ENCODE measurements at regions not wholly inside any gene's neighbourhood (a gene's known extent, or its start where the extent isn't known, plus 50 kb on each side); places are given as distances from the start of the nearest gene placed in this dataset.

DNA sequence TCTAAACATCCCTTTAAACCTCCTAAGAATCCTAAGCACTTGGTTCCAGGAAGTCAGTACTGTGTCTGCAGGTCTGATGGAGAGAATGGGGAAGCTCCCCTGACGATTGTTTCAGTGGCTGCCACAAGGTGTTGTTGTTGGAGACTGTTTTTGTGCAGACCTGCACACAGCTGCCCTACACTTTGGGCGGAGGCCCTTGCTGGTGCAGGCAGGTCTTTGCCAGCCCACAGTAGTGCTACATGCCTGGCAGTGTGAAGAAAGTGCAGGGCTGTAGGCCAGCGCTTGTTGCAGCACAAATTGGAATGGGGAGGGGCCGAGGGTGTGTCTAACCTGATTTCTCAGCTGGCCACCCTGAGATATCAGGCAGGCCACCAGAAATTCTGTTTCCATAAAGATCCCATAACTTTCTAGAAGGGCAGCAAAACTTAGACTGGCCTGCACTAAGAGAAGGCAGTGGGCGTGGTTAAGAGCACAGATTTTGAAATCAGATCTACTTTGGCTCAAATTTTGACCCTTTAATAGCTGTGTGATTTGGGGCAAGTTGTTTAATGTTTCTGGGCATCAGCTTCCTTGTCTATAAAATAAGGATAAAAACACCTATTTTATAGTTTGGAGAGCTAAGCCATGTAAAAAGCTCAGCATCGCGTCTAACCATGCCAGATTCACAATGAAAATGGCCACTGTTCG, 83.7 kb upstream of the SLC1A4 start:
- TF ChIP-seq, protein P1, sequence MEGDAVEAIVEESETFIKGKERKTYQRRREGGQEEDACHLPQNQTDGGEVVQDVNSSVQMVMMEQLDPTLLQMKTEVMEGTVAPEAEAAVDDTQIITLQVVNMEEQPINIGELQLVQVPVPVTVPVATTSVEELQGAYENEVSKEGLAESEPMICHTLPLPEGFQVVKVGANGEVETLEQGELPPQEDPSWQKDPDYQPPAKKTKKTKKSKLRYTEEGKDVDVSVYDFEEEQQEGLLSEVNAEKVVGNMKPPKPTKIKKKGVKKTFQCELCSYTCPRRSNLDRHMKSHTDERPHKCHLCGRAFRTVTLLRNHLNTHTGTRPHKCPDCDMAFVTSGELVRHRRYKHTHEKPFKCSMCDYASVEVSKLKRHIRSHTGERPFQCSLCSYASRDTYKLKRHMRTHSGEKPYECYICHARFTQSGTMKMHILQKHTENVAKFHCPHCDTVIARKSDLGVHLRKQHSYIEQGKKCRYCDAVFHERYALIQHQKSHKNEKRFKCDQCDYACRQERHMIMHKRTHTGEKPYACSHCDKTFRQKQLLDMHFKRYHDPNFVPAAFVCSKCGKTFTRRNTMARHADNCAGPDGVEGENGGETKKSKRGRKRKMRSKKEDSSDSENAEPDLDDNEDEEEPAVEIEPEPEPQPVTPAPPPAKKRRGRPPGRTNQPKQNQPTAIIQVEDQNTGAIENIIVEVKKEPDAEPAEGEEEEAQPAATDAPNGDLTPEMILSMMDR (IDR thresholded peaks at IDR 0.05; ENCODE audit: borderline replicate concordance, extremely low read depth, low read length, poor library complexity, severe bottlenecking), result no peak
- TF ChIP-seq EZH2 (IDR thresholded peaks at IDR 0.05; ENCODE audit: borderline replicate concordance, low read depth, low read length, severe bottlenecking), result no peak
- H3K4me2 ChIP-seq (ENCODE audit: insufficient read depth, low read length), result no peak overlapping the region

DNA sequence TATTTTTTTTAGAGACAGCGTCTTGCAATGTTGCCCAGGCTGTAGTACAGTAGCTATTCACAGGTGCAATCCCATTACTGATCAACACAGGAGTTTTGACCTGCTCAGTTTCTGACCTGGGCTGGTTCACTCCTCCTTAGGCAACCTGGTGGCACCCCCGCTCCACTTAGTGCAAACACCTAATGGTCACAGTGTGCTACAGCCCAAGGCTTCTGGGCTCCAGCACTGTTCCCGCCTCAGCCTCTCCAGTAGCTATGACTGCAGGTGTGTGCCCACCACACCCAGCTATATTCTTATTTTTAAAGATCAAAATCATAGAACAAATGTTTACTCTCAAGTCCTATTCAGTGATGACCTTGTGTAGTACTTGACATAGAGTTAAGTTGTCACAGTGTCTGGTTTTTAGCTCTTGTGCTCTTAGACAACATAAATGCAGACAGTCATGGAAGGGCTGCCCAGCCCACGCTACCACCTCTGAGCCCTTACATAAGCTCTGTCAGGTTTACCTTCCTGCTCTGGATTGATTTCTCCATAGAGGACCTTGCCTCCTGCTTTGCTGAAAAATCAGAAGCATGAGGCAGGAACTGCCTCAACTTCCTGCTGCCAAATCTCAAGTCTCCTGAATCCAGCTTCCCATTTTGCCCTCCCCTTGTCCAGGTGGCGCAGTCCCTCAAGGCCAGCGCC, 82.2 kb upstream of the SLC1A4 start:
- H3K27ac ChIP-seq (ENCODE audit: low read length), result no peak overlapping the region
- peaks cover 19% of the 10 kb centered on the region for H3K4me1 ChIP-seq (ENCODE audit: insufficient read depth, low read length)
- no peaks in the 10 kb centered on the region for H3K9me3 ChIP-seq (ENCODE audit: insufficient read depth, low read length, severe bottlenecking)
- H2AFZ ChIP-seq (ENCODE audit: low read depth, low read length), result no peak overlapping the region
- DNase-seq, result no peak
- no peaks in the 10 kb centered on the region for H4K20me1 ChIP-seq (ENCODE audit: insufficient read depth, low read length)
- TF ChIP-seq, protein P1 (IDR thresholded peaks at IDR 0.05; ENCODE audit: borderline replicate concordance, extremely low read depth, low read length, poor library complexity, severe bottlenecking), result no peak
- no peak for TF ChIP-seq EZH2 (IDR thresholded peaks at IDR 0.05; ENCODE audit: borderline replicate concordance, low read depth, low read length, severe bottlenecking)
- no peak overlapping the region for H3K4me2 ChIP-seq (ENCODE audit: insufficient read depth, low read length)
- H3K79me2 ChIP-seq (ENCODE audit: insufficient read depth, low read length), result no peaks in the 10 kb centered on the region
- H3K36me3 ChIP-seq (ENCODE audit: insufficient read depth, low read length), result no peaks in the 10 kb centered on the region
- no peaks in the 10 kb centered on the region for H3K27me3 ChIP-seq (ENCODE audit: insufficient read depth, low read length, poor library complexity)
- H3K4me3 ChIP-seq (ENCODE audit: low read depth in 1 of 2, low read length in 2 of 2), result no peak overlapping the region
- no peak for ATAC-seq (ENCODE audit: insufficient read depth, low read depth)
- no peak overlapping the region for H3K9ac ChIP-seq (ENCODE audit: low read depth, low read length)

More for the DNA sequence above, 83.7 kb upstream of the SLC1A4 start:
- ATAC-seq (ENCODE audit: insufficient read depth, low read depth) (peak; percentile 36), DNase-seq (peak; percentile 36)
- Histone ChIP-seq H3K27me3 (ENCODE audit: insufficient read depth, low read length, poor library complexity) (no peaks in the 10 kb centered on the region), H3K36me3 (ENCODE audit: insufficient read depth, low read length) (no peaks in the 10 kb centered on the region), H3K9ac (ENCODE audit: low read depth, low read length) (no peak overlapping the region), H4K20me1 (ENCODE audit: insufficient read depth, low read length) (no peaks in the 10 kb centered on the region), H3K27ac (ENCODE audit: low read length) (0 out of 2 replicates have a peak overlapping the region, but pooled peaks have one; percentile 7), H3K4me1 (ENCODE audit: insufficient read depth, low read length) (peaks cover 19% of the 10 kb centered on the region), H2AFZ (ENCODE audit: low read depth, low read length) (no peak overlapping the region), H3K79me2 (ENCODE audit: insufficient read depth, low read length) (no peaks in the 10 kb centered on the region), H3K4me3 (ENCODE audit: low read depth in 1 of 2, low read length in 2 of 2) (no peak overlapping the region), H3K9me3 (ENCODE audit: insufficient read depth, low read length, severe bottlenecking) (no peaks in the 10 kb centered on the region)

DNA sequence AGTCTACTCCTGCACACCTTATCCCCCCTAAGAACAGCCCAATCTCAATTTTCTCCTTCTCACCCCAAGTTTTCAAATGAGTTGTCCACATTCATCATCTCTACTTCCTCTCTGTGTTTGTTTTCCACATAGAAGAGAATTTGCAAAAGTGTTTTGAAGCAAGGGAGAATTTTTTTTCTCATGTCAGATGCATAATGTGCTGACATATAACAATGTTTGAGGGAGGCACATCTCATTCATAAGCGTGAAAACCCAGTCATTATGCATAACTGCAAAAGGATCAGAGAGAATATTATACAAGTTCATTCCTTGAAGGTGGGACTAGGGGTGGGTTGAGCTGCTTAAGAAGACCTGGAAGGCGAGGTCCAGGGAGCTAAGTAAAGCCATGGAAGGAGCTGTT, 80.8 kb upstream of the SLC1A4 start:
- Histone ChIP-seq H3K27ac (ENCODE audit: low read length) (no peak overlapping the region), H3K27me3 (ENCODE audit: insufficient read depth, low read length, poor library complexity) (no peaks in the 10 kb centered on the region), H3K79me2 (ENCODE audit: insufficient read depth, low read length) (no peaks in the 10 kb centered on the region), H3K9ac (ENCODE audit: low read depth, low read length) (no peak overlapping the region), H3K4me1 (ENCODE audit: insufficient read depth, low read length) (peaks cover 22% of the 10 kb centered on the region), H3K4me3 (ENCODE audit: low read depth in 1 of 2, low read length in 2 of 2) (no peak overlapping the region), H4K20me1 (ENCODE audit: insufficient read depth, low read length) (no peaks in the 10 kb centered on the region), H3K9me3 (ENCODE audit: insufficient read depth, low read length, severe bottlenecking) (no peaks in the 10 kb centered on the region), H2AFZ (ENCODE audit: low read depth, low read length) (no peak overlapping the region), H3K4me2 (ENCODE audit: insufficient read depth, low read length) (no peak overlapping the region), H3K36me3 (ENCODE audit: insufficient read depth, low read length) (no peaks in the 10 kb centered on the region)
- TF ChIP-seq EZH2 (IDR thresholded peaks at IDR 0.05; ENCODE audit: borderline replicate concordance, low read depth, low read length, severe bottlenecking), result no peak
- TF ChIP-seq, protein P1 (IDR thresholded peaks at IDR 0.05; ENCODE audit: borderline replicate concordance, extremely low read depth, low read length, poor library complexity, severe bottlenecking), result no peak
- ATAC-seq (ENCODE audit: insufficient read depth, low read depth) (no peak), DNase-seq (no peak)

Data from DND-41 (cell line).